ENCODE measurements at regions not wholly inside any gene's neighbourhood (a gene's known extent, or its start where the extent isn't known, plus 50 kb on each side); places are given as distances from the start of the nearest gene placed in this dataset.

GRCh38 chr17:49913226-49914095 lies 55.5 kb upstream of the DLX4 start:
- no peaks in the 10 kb centered on the region for H3K4me1 Mint-ChIP-seq
- H3K27ac Mint-ChIP-seq: no peak overlapping the region
- intact Hi-C loops (cut with micrococcal nuclease): no loop called here
- H3K27me3 Mint-ChIP-seq: peaks cover 62% of the 10 kb centered on the region
- H3K4me3 Mint-ChIP-seq: no peak overlapping the region
- H3K9me3 Mint-ChIP-seq: no peaks in the 10 kb centered on the region
- no peaks in the 10 kb centered on the region for H3K36me3 Mint-ChIP-seq (ENCODE audit: low read depth)
- no peak for DNase-seq

- no peak overlapping the region for H3K27ac Mint-ChIP-seq
- no peaks in the 10 kb centered on the region for H3K4me1 Mint-ChIP-seq
- no peaks in the 10 kb centered on the region for H3K9me3 Mint-ChIP-seq
- no peak overlapping the region for H3K4me3 Mint-ChIP-seq
- no peak for DNase-seq
- intact Hi-C loops (cut with micrococcal nuclease): no loop called here
- H3K36me3 Mint-ChIP-seq (ENCODE audit: low read depth): no peaks in the 10 kb centered on the region
- H3K27me3 Mint-ChIP-seq: peaks cover 56% of the 10 kb centered on the region
Observed at GRCh38 chr17:49914096-49914490, 54.9 kb upstream of the DLX4 start.

- H3K27ac Mint-ChIP-seq: no peak overlapping the region
- intact Hi-C loops (cut with micrococcal nuclease): no loop called here
- H3K4me3 Mint-ChIP-seq: no peak overlapping the region
- DNase-seq: no peak
- peaks cover 50% of the 10 kb centered on the region for H3K27me3 Mint-ChIP-seq
- no peaks in the 10 kb centered on the region for H3K4me1 Mint-ChIP-seq
- no peaks in the 10 kb centered on the region for H3K36me3 Mint-ChIP-seq (ENCODE audit: low read depth)
- H3K9me3 Mint-ChIP-seq: no peaks in the 10 kb centered on the region
Observed at GRCh38 chr17:49914664-49915063, 54.3 kb upstream of the DLX4 start.

GRCh38 chr17:49915260-49915659 lies 53.7 kb upstream of the DLX4 start:
- Mint-ChIP-seq H3K27ac (no peak overlapping the region), H3K4me3 (no peak overlapping the region), H3K9me3 (no peaks in the 10 kb centered on the region), H3K4me1 (no peaks in the 10 kb centered on the region), H3K27me3 (peaks cover 46% of the 10 kb centered on the region), H3K36me3 (ENCODE audit: low read depth) (no peaks in the 10 kb centered on the region)
- DNase-seq: no peak
- intact Hi-C loops (cut with micrococcal nuclease): no loop called here

GRCh38 chr17:49915670-49916069 lies 53.3 kb upstream of the DLX4 start:
- H3K4me1 Mint-ChIP-seq: no peaks in the 10 kb centered on the region
- intact Hi-C loops (cut with micrococcal nuclease): no loop called here

GRCh38 chr17:49916854-49917515 lies 52.0 kb upstream of the DLX4 start:
- H3K4me1 Mint-ChIP-seq: no peaks in the 10 kb centered on the region
- H3K36me3 Mint-ChIP-seq (ENCODE audit: low read depth): no peaks in the 10 kb centered on the region
- H3K9me3 Mint-ChIP-seq: no peaks in the 10 kb centered on the region
- intact Hi-C loops (cut with micrococcal nuclease): no loop called here
- no peak overlapping the region for H3K27ac Mint-ChIP-seq
- no peak for DNase-seq
- no peak overlapping the region for H3K4me3 Mint-ChIP-seq
- H3K27me3 Mint-ChIP-seq: peaks cover 39% of the 10 kb centered on the region

More at GRCh38 chr17:49915670-49916069, 53.3 kb upstream of the DLX4 start:
- H3K4me3 Mint-ChIP-seq: no peak overlapping the region
- H3K27ac Mint-ChIP-seq: no peak overlapping the region
- no peaks in the 10 kb centered on the region for H3K9me3 Mint-ChIP-seq
- no peak for DNase-seq
- H3K27me3 Mint-ChIP-seq: peaks cover 44% of the 10 kb centered on the region
- no peaks in the 10 kb centered on the region for H3K36me3 Mint-ChIP-seq (ENCODE audit: low read depth)

- Mint-ChIP-seq H3K36me3 (ENCODE audit: low read depth) (no peaks in the 10 kb centered on the region), H3K27me3 (peaks cover 27% of the 10 kb centered on the region), H3K4me1 (no peaks in the 10 kb centered on the region), H3K9me3 (no peaks in the 10 kb centered on the region), H3K4me3 (no peak overlapping the region), H3K27ac (no peak overlapping the region)
- DNase-seq: no peak
- intact Hi-C loops (cut with micrococcal nuclease): no loop called here
Observed at GRCh38 chr17:49918591-49918990, 50.4 kb upstream of the DLX4 start.

Measured in activated CD4-positive, alpha-beta T cell treated with anti-CD3 and anti-CD28 coated beads, Interleukin-2, amount 10 ng/mL, durations not matched to agents 24 days and 14 days (primary cell).